SIG-M5 treated with dmso at 0.1 percent for 504 hours (cell line): ENCODE measurements at regions not wholly inside any gene's neighbourhood (a gene's known extent, or its start where the extent isn't known, plus 50 kb on each side); places are given as distances from the start of the nearest gene placed in this dataset.
"Not testable (repeated sequence)": the region's sequence is repeated elsewhere in the genome, so short reads cannot be mapped to it uniquely, and the experiment has no call there.

ENCODE experiments used
- DNase-seq: peaks from one replicate; lab custom pipeline; 2025; ENCODE audit not compliant: unreplicated experiment; lab: John Stamatoyannopoulos, UW

DNA sequence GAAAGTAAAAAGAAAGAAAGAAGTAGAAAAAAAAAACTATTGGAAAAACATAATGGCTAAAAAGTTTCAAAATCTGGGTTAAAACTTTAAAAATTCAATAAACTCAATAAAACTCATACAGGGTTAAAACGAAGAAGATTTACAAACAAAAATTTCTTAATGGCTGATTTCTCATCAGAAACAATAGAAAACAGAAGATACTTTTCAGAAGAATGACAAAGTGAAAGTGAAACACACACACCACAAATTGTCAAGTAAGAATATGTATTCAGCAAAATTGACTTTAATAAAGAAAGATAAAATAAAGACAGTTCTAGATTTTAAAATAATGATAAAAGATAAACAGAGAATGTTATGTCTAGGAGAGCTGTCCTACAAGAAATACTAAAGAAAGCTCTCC is 618.9 kb upstream of the GJE1 start:
- DNase-seq, result no peak

DNA sequence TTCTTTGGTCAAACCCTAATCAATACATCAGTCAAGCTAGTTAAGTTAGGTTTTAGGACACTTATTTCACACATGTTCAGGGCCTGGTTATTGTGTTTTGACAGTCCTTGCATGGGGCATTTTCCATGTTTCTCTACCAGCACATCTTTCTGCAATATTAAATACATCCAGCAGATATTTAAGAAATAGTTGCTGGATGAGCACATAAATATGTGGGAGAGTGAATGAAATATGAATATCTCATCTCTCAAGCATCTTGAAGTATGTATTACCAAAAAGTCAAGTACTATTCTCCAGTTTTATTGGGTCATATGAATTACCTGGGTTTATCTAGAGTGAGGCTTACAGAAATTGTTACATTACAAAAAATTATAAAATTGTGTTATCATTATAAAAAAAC is 621.9 kb upstream of the GJE1 start:
- no peak for DNase-seq

DNA sequence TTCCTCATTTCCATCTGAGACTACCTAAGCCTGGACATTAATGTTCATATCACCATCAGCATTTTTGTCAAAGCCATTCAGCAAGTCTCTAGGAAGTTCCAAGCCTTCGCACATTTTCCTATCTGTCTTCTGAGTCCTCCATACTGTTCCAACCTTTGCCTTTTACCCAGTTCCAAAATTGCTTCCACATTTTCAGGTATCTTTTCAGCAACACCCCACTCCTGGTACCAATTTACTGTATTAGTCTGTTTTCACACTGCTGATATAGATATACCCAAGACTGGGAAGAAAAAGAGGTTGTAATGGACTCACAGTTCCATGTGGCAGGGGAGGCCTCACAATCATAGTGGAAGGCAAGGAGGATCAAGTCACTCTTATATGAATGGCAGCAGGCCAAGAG is 626.7 kb upstream of the GJE1 start:
- not testable (repeated sequence) for DNase-seq

DNA sequence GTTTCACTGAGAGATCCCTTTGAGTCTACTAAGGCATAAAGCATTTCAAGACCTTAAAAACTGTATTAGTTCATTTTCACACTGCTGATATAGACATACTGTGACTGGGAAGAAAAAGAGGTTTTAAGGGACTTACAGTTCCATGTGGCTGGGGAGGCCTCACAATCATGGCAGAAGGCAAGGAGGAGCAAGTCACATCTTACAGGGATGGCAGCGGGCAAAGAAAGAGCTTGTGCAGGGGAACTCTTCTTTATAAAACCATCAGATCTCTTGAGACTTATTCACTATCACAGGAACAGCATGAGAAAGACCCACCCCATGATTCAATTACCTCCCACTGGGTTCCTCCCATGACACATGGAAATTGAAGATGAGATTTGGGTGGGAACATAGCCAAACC is 628.4 kb upstream of the GJE1 start:
- not testable (repeated sequence) for DNase-seq

DNA sequence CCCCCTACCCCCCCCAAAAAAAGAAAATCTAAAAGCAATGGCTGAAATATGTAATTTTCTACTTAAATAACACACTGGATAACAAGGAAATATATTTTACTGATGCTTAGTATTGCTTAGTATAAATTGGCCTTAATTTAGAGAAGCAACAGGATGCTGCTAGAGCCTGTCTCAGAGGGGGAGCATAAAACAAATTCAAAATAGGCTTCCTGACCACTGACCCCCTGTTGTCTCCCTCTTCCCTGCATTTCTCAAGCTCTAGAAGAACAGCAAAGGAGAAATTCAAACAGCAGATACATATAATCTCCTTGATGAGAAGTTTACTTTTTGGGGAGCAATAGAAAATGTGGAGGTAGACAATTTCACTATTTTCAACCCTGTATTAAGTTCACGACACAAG is 631.1 kb upstream of the GJE1 start:
- DNase-seq, result no peak

DNA sequence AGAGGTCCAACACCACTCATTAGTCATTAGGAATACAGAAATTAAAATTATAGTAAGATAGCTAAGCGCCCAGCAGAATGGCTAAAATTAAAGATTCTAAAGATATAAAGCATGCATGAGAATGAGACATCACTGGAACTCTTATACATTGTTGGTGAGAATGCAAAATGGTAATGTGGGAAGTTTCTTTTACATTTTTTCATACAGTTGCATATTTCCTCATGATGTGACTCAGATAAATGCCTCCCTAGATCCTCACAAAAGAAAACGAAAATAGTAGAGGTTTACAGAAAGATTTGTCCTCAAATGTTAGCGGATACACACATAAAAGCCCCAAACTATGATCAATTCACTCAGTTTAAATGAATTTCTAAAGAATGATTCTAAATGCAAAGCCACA is 633.7 kb upstream of the GJE1 start:
- DNase-seq, result no peak

DNA sequence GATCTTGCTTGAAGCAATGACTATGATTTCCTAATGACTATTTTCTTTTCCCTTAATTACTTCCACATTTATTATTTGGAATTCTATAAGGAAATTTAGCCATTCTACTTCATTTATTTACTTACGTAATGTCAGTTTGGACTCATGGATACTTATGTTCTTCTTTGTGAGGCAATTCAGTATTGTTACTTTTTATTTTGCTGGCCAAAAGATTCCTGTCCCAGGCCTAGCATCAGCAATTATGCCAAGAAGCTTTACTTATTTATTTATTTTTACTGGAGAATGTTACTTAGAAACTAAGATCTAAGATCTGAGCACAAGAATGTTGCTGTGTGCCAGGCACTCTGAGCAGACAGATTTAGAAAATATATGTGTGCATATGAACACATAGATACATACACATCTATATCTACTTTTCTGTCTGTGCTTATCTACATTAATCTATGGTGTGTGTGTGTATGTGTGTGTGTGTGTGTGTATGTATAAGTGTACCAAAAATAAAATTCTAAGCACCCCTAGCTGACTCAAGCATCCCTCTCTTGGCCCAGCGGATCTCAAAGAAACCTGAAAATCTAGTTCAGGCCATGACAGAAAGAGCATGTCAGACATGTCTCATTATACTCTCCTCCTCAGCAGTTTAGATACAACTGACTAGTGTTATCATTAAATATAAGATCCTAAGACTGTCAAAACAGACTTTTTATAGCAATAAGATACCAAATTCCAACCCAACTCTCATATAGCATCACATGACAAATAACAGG is 640.0 kb upstream of the GJE1 start:
- DNase-seq, result no peak

DNA sequence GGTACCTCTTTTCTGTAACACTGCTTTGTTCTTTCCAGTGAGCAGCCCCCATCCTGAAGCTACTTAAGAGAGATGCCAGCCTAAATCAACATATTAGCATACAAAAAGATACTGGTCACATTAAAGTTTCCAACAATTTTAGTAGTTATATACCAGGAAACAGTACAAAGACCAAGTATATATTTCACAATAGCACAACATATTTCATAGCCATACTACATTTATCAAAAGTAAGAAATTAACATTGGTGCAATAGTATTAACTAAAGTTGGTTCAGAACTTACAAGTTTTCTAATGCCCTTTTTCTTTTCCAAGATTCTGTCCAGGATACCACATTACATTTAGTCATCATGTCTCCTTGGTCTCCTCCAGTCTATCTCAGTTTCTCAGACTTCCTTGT is 641.0 kb upstream of the GJE1 start:
- DNase-seq, result no peak

DNA sequence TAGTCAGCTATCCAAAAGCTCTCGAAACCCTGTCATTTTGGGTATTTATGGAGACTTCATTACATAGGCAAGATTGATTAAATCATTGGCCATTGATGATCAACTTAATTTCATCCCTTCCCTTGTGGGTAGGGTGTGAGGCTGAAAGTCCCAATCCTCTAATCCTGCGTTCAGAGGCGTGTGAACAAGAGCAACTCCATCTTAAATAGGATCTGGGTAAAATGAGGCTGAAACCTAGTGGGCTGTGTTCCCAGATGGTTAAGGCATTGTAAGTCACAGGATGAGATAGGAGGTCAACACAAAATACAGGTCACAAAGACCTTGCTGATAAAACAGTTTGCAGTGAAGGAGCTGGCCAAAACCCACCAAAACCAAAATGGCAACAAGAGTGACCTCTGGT is 641.7 kb upstream of the GJE1 start:
- DNase-seq, result no peak

DNA sequence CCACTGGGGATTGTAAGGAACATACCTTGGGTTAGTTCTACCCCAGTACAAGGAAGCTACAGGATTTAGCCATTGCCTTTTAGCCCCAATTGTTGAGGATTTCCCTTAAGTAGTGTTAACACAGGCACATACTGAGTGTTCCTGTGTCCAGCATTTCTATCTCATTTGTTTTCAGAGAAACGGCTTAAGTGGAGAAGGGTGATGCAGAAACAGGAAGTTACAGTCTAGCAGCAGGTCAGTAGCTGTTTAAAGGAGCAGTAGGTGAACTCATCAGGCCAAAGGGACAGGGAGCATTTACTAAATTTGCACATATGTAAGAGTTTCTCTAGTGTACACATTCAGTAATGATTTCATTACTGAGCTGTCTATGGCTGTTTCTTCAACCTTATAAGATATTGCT is 644.2 kb upstream of the GJE1 start:
- DNase-seq, result peak; percentile 56

DNA sequence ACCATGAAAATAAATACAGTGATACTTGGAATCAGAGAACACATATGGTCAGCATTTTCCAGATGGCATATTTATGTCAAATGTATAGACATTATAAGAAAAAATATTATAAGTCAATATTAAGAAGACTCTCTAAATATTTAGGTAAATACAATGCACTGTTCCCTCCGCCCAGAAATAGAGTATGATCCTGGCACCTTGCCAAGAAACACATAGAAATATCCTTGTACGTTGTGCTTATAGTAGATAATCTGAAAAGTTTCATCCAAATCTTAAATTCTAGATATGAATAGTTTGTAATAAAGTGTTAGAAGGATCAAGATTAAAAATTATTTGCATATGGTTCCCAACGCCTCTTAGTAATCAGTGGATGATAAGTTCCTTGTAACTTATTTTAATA is 645.8 kb upstream of the GJE1 start:
- no peak for DNase-seq

DNA sequence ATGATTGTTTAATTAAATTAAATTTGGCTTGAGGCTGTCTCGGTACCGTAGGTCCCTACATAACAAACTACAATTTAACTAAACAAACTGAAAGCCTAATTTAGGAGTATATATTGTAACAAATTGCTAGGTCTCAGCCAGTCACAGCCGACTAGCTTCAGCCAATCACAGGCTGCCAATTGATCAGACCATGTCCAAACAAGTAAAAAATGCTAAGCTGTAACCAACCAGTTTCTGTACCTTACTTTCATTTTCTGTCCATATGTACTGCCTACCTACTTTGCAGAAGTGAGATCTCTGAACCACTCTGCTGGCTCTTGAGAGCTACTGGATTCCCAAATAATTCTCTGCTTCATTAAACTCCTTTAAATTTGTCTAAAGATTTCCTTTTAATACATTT is 648.0 kb upstream of the GJE1 start:
- DNase-seq, result peak; percentile 79

DNA sequence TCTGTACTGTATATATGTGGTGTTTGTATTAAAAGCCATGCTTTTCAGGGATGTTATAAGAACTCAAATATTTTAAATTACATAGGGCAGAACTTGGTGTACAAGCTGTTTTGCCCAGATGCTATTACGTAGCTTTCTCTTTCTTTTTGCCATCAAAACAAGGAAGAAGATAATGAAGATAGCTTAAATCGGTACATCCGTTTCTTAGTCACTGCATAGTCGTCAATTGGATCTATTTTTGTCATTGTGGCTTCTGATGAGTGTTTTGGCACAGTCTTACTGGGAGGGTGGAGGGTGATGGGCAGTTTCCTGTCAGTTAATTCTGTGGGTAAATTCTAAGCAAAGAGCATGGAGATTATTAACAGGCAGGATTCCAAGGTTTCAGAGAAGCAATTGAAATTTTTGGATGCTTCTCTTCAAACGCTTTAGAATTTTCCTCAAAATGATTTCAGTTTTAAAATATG is 649.1 kb upstream of the GJE1 start:
- DNase-seq, result peak; percentile 94

DNA sequence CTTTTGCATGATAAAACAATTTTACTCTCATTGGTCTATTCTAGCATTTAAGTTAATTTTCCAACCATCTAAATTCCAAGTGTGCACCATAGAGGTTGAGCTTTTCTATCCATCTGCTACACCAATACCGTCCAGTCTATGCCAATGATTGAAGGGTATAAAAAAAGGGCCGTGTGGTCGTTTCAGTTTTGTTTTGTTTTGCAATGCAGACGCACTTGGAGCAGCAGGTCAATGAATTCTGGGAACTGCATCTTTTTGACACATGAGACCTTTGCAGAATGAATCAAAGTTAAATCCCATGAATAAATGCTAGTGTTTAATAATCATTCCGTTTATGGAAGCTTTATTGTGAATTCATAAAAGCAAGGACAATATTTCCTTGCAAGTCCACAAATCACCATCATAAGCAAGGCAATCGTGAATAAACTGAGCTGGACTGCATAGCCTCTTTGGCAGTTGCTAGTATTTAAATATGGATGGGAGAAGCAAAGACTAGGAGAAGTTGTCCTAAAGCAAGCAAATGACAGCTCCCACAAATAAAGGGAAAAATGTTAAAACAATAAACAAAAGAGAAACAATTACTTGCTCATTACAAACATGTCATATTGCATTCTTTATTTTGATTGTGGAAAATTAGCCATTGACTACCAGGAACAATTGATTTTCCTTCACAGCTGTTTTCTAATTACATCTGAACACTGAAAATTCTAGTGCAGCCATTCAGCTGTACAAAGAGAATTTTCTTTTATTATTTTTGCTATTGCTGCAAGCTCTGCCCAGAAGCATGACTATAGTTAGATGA is 649.7 kb upstream of the GJE1 start:
- peak; percentile 14 for DNase-seq

DNA sequence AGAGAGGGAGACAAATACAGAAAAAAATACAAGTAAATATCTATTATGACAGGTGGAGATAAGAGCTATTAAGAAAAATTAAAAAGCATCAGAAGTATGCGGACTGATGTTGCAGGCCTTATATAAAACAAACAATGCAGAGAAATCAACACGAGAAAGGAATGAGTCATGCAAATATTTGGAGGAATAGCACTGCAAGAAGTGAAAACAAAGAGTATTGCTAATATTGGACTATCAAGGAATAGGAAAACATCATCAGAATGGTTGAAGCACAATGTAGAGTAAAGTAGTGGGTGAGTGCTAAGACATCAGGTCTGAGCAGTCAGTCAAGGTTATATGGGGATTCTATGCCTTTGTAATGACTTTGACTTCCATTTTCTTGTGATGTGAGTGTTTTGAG is 657.5 kb upstream of the GJE1 start:
- DNase-seq, result no peak

DNA sequence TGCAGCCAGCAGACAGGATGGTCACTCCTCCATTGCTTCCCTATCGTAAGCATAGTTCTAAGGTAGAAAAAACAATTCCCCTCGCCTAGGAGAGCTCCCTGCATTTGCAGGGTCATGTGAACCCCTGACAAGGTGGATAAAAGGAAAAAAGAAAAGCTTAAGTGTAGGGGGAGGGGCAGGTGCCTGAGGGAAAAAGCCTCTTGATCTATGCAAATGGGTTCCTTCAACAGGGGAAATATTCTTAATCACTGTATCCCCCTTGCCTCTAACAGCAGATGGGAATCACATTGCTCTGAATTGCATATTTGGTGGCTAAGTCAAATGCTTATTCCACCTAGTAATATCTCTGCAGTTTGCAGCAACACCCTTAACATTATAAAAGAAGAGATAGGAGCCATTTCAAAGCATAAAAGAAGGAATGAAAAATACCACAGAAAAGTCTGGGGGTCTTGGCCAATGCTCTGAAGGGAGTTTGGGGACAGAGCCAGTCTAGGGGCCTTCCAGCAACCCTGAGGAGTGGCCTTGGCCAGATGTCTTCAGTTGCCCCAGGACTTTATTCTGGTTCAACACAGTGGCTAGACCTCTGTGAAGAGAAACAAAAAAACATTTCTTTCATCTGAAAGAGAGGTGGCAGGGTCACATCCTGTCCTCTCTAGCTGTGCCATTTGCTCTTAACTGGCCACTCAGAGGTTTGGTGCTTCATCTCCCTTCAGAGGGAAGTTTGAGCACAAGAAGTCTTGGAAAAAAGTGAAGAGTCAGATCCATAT is 660.4 kb upstream of the GJE1 start:
- DNase-seq, result no peak

DNA sequence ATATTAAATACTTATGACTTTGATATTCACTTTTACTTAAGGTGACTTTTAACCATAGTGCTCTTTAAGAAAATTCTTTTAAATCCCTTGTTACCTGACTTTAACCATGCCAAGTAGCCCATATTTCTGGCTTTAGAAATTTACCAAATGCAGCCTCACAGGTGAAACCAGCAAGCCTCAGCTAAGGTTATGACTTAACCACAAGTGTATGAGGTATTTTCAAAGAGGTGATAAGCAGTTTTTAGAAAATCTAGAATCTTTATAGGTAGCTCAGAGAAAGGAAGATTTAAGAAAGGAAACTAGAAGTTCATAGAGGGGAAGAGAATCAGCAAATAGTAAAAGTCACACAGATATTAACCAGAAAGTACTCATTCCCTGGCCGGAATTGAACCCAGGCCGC is 661.9 kb upstream of the GJE1 start:
- DNase-seq, result no peak

DNA sequence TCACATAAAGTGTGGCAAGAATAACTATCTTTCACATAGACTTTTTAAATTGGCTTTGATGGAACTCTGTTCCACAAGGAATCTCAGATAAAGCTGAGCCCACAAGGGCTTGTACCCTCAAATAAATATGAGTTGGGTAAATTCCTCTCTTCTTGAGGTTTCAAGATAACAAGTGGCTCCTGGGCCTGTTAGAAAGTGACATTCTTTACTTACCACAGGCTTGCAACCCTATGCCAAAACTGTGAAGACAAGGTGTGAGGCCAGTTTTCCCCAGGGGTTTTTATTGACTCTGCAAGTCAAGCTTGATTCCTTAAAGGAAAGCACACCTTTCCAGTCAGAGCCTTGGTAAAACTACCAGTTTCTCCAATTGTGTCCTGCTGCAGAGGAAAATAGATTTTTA is 664.8 kb upstream of the GJE1 start:
- no peak for DNase-seq

DNA sequence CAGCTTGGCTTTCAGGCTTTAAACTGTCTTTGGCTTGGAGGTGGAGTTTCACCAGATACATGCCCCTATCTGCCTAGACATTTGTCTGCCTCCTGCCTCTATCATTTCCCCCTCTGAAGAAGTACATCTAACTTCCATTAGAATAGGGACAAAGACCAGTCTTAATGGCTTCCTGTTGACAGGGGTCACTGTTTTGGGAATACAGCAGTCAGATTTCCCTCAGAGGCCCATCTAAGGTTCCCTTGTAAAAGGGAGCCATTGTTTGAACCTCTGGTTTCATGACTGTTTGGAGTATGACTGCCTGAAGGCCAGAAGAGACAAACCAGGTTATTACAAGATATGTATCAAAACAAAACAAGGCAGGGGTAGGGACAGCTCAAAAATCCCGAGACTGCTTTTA is 665.7 kb upstream of the GJE1 start:
- no peak for DNase-seq

DNA sequence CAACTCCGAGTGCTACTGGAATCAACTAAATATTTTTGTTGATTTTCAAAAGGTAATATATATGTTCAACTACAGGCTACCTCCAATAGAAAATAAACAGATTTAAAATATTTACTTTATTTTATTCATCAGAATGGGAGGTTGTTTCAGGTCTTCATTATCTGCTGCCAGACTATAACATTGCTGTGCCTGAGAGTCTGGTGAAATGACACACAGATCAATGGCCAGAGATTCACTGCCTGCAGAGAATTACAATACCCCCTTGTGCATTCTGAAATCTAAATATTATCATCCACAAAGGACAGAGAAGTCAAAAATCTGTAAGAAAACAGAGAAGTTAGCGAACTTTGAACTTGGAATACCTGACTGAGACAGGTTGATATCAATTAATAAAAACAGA is 667.8 kb upstream of the GJE1 start:
- no peak for DNase-seq

DNA sequence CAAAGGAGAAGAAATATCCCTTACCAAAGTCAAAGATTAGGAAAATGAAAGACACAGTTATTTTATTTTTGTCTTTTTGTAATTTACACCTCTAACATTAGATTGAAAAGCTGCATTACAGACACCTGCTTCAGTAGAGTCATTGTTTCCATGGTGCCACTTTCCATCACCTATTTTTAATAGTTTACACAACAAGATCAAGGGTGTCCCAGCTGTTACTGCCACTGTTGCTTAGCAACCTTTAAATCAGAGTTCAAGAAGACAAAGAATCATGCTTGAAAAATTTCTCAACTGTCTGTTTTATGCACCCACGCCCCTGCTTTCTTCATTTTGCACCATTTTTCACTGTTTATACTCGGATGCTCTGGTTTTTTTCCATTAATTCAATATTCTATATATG is 668.2 kb upstream of the GJE1 start:
- DNase-seq, result no peak
